IMR-90 (cell line): ENCODE measurements at regions not wholly inside any gene's neighbourhood (a gene's known extent, or its start where the extent isn't known, plus 50 kb on each side); places are given as distances from the start of the nearest gene placed in this dataset.
A peak's percentile ranks its signal among the peaks of the same experiment; 100 is the strongest.

Experiments
- ATAC-seq: fragments of 200-7000 bp; cut with Tn5 transposase; 2 replicates; pipeline ENCODE4 v1.9.1; 2020; ENCODE audit warnings: low read depth, mild to moderate bottlenecking, moderate library complexity
- BruUV-seq: library from RNA; stranded (reverse); fragments of 400-500 nt; replicated peaks from 2 replicates; lab custom pipeline; 2021; lab: Mats Ljungman, UMichigan
- CTCF ChIA-PET: fragments of 300-600 bp; formaldehyde crosslinking; extraction: SDS; loops from one replicate; lab custom pipeline; 2021; ENCODE audit warnings: antibody characterized with exemption; lab: Yijun Ruan, JAX
- POLR2A ChIA-PET: fragments of 300-600 bp; sonication (Branson Sonifier 250); formaldehyde crosslinking; loops from one replicate; lab custom pipeline; 2022; ENCODE audit warnings: antibody characterized with exemption; ENCODE audit not compliant: unreplicated experiment; lab: Charles Lee
- DNase-seq: peaks from one replicate; pipeline ENCODE4 v3.0.0; 2013
- H2AFZ ChIP-seq: replicated peaks from 2 replicates; pipeline ENCODE3; 2013; ENCODE audit warnings: low read length, mild to moderate bottlenecking; ENCODE audit not compliant: poor library complexity
- H2AK5ac ChIP-seq: 2 replicates; pipeline ENCODE4 v1.6.1; 2013; ENCODE audit warnings: low read depth, low read length, inconsistent platforms
- H2AK9ac ChIP-seq: replicated peaks from 2 replicates; pipeline ENCODE3; 2013; ENCODE audit warnings: mild to moderate bottlenecking, low read depth, low read length, moderate library complexity; ENCODE audit not compliant: poor library complexity
- H2BK120ac ChIP-seq: 2 replicates; pipeline ENCODE4 v1.6.1; 2013; ENCODE audit warnings: low read depth, low read length, inconsistent platforms
- H2BK15ac ChIP-seq: 3 replicates; pipeline ENCODE4 v1.6.1; 2013; ENCODE audit warnings: low read depth, low read length, inconsistent platforms
- H2BK20ac ChIP-seq: 2 replicates; pipeline ENCODE4 v1.6.1; 2013; ENCODE audit warnings: low read depth, mild to moderate bottlenecking, inconsistent platforms, low read length, moderate library complexity
- H2BK5ac ChIP-seq: 2 replicates; pipeline ENCODE4 v1.6.1; 2013; ENCODE audit warnings: mild to moderate bottlenecking, low read depth, low read length, inconsistent platforms; ENCODE audit not compliant: poor library complexity, severe bottlenecking
- H3K14ac ChIP-seq: replicated peaks from 2 replicates; pipeline ENCODE4 v1.6.1; 2013; ENCODE audit warnings: low read depth, low read length, inconsistent platforms
- H3K18ac ChIP-seq: 2 replicates; pipeline ENCODE4 v1.6.1; 2013; ENCODE audit warnings: low read depth, low read length, control low read depth
- H3K23ac ChIP-seq: 2 replicates; pipeline ENCODE4 v1.6.1; 2013; ENCODE audit warnings: low read depth, low read length, inconsistent platforms
- H3K27ac ChIP-seq: 2 replicates; pipeline ENCODE4 v1.5.1; 2013; ENCODE audit warnings: mild to moderate bottlenecking, control low read depth, low read length; ENCODE audit not compliant: insufficient read depth
- H3K27me3 ChIP-seq: 2 replicates; pipeline ENCODE4 v1.6.1; 2013; ENCODE audit warnings: low read length; ENCODE audit not compliant: control insufficient read depth, insufficient read depth
- H3K36me3 ChIP-seq: 2 replicates; pipeline ENCODE4 v1.6.1; 2013; ENCODE audit warnings: low read length, mixed read lengths; ENCODE audit not compliant: control insufficient read depth, insufficient read depth
- H3K4ac ChIP-seq: 2 replicates; pipeline ENCODE4 v1.6.1; 2013; ENCODE audit warnings: low read depth, low read length, inconsistent platforms
- H3K4me1 ChIP-seq: 2 replicates; pipeline ENCODE4 v1.6.1; 2013; ENCODE audit warnings: low read length, mixed read lengths; ENCODE audit not compliant: control insufficient read depth, insufficient read depth
- H3K4me2 ChIP-seq: 2 replicates; pipeline ENCODE4 v1.6.1; 2013; ENCODE audit warnings: low read depth, mild to moderate bottlenecking, control low read depth, low read length, moderate library complexity
- H3K4me3 ChIP-seq: 2 replicates; pipeline ENCODE4 v1.5.1; 2013; ENCODE audit warnings: low read depth, mild to moderate bottlenecking, control low read depth, low read length, moderate library complexity; ENCODE audit not compliant: insufficient read depth
- H3K56ac ChIP-seq: 2 replicates; pipeline ENCODE4 v1.6.1; 2013; ENCODE audit warnings: low read length, inconsistent platforms; ENCODE audit not compliant: insufficient read depth; ENCODE audit errors: extremely low read depth
- H3K79me1 ChIP-seq, 2 experiments: 2 replicates each; pipeline ENCODE4 v1.6.1; 2013; ENCODE audit warnings: low read length in 2 of 2, inconsistent platforms in 1 of 2, low read depth in 1 of 2
- H3K9ac ChIP-seq: 2 replicates; pipeline ENCODE4 v1.6.1; 2013; ENCODE audit warnings: low read depth, low read length, control low read depth
- H3K9me1 ChIP-seq: 2 replicates; pipeline ENCODE4 v1.6.1; 2013; ENCODE audit warnings: low read length, inconsistent platforms; ENCODE audit not compliant: insufficient read depth
- H3K9me3 ChIP-seq: 2 replicates; pipeline ENCODE4 v1.6.1; 2013; ENCODE audit warnings: low read length; ENCODE audit not compliant: control insufficient read depth, insufficient read depth
- H4K20me1 ChIP-seq: 2 replicates; pipeline ENCODE4 v1.6.1; 2013; ENCODE audit warnings: low read length, inconsistent platforms; ENCODE audit not compliant: insufficient read depth
- H4K5ac ChIP-seq: 2 replicates; pipeline ENCODE4 v1.6.1; 2013; ENCODE audit warnings: mild to moderate bottlenecking, low read depth, low read length, control low read depth
- H4K8ac ChIP-seq, 2 experiments: 2 replicates each; pipeline ENCODE4 v1.6.1; 2013; ENCODE audit warnings: low read depth in 2 of 2, low read length in 2 of 2, control low read depth in 1 of 2, inconsistent platforms in 1 of 2
- H4K91ac ChIP-seq: 2 replicates; pipeline ENCODE4 v1.6.1; 2013; ENCODE audit warnings: low read depth, low read length, inconsistent platforms; ENCODE audit not compliant: insufficient read depth
- FOS ChIP-seq: fragments of 150-350 bp; IDR thresholded peaks from 2 replicates; pipeline ENCODE4 v1.6.1; 2016; ENCODE audit warnings: low read depth, low read length
- RCOR1 ChIP-seq: IDR thresholded peaks from 2 replicates; pipeline ENCODE4 v1.6.1; 2012; ENCODE audit warnings: mild to moderate bottlenecking, low read length, improper control_type of control experiment; ENCODE audit not compliant: insufficient replicate concordance
- WGBS, 2 experiments: methylation state at CpG; one replicate each; pipeline versions ENCODE4 v1.1.5 to v1.1.7; 2013; ENCODE audit warnings: missing lambda C conversion rate in 2 of 2; ENCODE audit not compliant: insufficient read length in 1 of 2; ENCODE audit errors: extremely low coverage in 2 of 2; 5-methylcytosine and 5-hydroxymethylcytosine counted together
- dilution Hi-C: fragments of 300-500 bp; cut with HindIII; formaldehyde crosslinking; loops from one replicate; pipeline ENCODE4 v1.14.3; 2018; ENCODE audit warnings: low sequenced_read_pairs; ENCODE audit not compliant: unreplicated experiment
- in situ Hi-C: fragments of 300-500 bp; cut with MboI; formaldehyde crosslinking; loops from 3 replicates; pipeline ENCODE4 v1.14.3; 2019; ENCODE audit warnings: low sequenced_read_pairs, inconsistent platforms, mixed read lengths
- intact Hi-C: fragments of 100-400 bp; cut with micrococcal nuclease; formaldehyde crosslinking; loops from 2 replicates; pipeline ENCODE4 v1.10.0; 2022

- ChIA-PET POLR2A (interaction anchor here (0.6 kb wide), 1 partner anchor 503 kb away, joined by 4 read pairs; no protein-coding TSS in a partner anchor), CTCF (interaction anchor here (1.1 kb wide), 1 partner anchor 503 kb away, joined by 3 read pairs; no protein-coding TSS in a partner anchor)
- H3K9me1 ChIP-seq = 0 out of 2 replicates have a peak, but pooled peaks cover 4% of the 10 kb centered on the region
- dilution Hi-C loops = no loop called here
- TF ChIP-seq RCOR1 (no peak), FOS (no peak)
- 60% methylated on average over 1 of the region's 4 CpGs; no CpG with 5 or more reads in 1 of the 2 experiments for WGBS, 2 experiments
- peak overlapping the region; percentile 84 for H3K23ac ChIP-seq
- H3K4me1 ChIP-seq = peaks cover 9% of the 10 kb centered on the region; the same call in 1 of the 2 replicates
- H4K5ac ChIP-seq = peak overlapping the region; percentile 25; the same call in 1 of the 2 replicates
- H3K36me3 ChIP-seq = no peaks in the 10 kb centered on the region; the same call in 1 of the 2 replicates
- H2BK15ac ChIP-seq = peak overlapping the region; percentile 30; the same call in 2 of the 3 replicates
- peak; percentile 41 for DNase-seq
- no peak overlapping the region for H2AK9ac ChIP-seq
- H3K79me1 ChIP-seq = no peaks in the 10 kb centered on the region
- in situ Hi-C loops = no loop called here
- H4K8ac ChIP-seq = peak overlapping the region; percentile 29 to 77; a peak in 3 of 4 replicates
- intact Hi-C loops = no loop called here
- peak overlapping the region; percentile 68 for H2BK120ac ChIP-seq
- H3K9ac ChIP-seq = peak overlapping the region; percentile 15; the same call in 1 of the 2 replicates
- no peak overlapping the region for H2AK5ac ChIP-seq
- H3K27ac ChIP-seq = no peak overlapping the region
- H2BK20ac ChIP-seq = peak overlapping the region; percentile 51
- H3K18ac ChIP-seq = peak overlapping the region; percentile 95; the same call in 1 of the 2 replicates
- no TSS peak for BruUV-seq
- H3K56ac ChIP-seq = no peak overlapping the region; the same call in 1 of the 2 replicates
- H3K4me2 ChIP-seq = peak overlapping the region; percentile 19; the same call in 1 of the 2 replicates
- H4K91ac ChIP-seq = peak overlapping the region; percentile 63
- no peak overlapping the region for H3K4me3 ChIP-seq
- peak overlapping the region; percentile 43 for H3K14ac ChIP-seq
- no peak overlapping the region for H2AFZ ChIP-seq
- peak; percentile 53 for ATAC-seq
- H3K9me3 ChIP-seq = no peaks in the 10 kb centered on the region
- H2BK5ac ChIP-seq = peak overlapping the region; percentile 84
- no peaks in the 10 kb centered on the region for H3K27me3 ChIP-seq
- peak overlapping the region; percentile 19; the same call in 1 of the 2 replicates for H3K4ac ChIP-seq
- no peaks in the 10 kb centered on the region for H4K20me1 ChIP-seq
Observed at GRCh38 chr3:99526921-99527320, 111.5 kb upstream of the COL8A1 start.
